Kidney epithelial cell (primary cell): ENCODE measurements at regions not wholly inside any gene's neighbourhood (a gene's known extent, or its start where the extent isn't known, plus 50 kb on each side); places are given as distances from the start of the nearest gene placed in this dataset.

Experiments used
- DNase-seq: peaks from one replicate; pipeline ENCODE4 v3.0.0-alpha.2; 2010; ENCODE audit warnings: low read depth
- H3K27me3 ChIP-seq: 2 replicates; pipeline ENCODE4 v1.6.0; 2011; ENCODE audit warnings: low read length; ENCODE audit not compliant: control insufficient read depth, insufficient read depth
- H3K36me3 ChIP-seq: 2 replicates; pipeline ENCODE4 v1.5.1; 2011; ENCODE audit warnings: low read length; ENCODE audit not compliant: control insufficient read depth, insufficient read depth
- H3K4me3 ChIP-seq: 2 replicates; pipeline ENCODE4 v1.5.1; 2011; ENCODE audit warnings: low read depth, mild to moderate bottlenecking, control low read depth, low read length
- TF ChIP-seq, protein P1 (sequence below): IDR thresholded peaks from 2 replicates; pipeline ENCODE4 v1.5.1; 2011; ENCODE audit warnings: mild to moderate bottlenecking, moderate library complexity, low read length, control low read depth, inconsistent platforms; ENCODE audit not compliant: insufficient read depth, poor library complexity, severe bottlenecking

DNA sequence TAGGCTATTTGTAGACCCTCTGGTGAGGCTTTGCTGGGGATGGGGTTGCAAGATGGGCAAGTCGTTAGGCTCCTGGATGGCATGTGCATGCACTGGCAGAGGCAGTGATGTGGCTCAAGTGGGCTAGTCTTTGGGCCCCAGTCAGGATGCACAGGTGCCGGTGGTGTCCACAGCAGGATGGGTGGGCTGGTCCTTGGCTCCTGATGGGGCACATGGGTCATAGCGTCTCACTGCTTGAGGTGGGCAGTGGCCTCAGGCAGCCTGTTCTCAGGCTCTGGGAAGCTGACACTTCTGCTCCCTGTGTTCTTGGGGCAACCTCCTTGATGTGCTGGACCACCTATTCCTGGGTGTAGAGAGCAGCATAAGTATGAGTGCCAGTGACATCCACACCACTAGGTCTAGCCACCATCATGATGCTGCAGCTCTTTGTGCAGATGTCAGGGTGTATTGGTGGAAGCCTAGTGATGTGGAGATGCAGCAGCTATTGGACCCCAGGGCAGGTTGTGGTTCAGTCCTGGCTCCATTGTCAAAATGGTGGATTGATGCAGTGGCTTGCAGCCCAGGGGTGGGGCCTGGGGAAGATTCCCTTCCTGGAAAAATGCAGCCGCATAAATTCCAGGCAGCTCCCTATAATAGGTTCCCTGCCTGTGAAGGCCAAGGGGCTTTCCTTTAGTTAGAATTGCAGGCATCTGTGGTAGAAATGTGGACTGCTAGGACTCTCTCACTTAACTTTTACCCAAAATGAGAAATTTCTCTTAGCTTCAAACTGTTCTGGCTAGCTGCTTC, 742.5 kb upstream of the MDGA2 start:
- no peak for DNase-seq
- H3K36me3 ChIP-seq, result no peaks in the 10 kb centered on the region
- TF ChIP-seq, protein P1, sequence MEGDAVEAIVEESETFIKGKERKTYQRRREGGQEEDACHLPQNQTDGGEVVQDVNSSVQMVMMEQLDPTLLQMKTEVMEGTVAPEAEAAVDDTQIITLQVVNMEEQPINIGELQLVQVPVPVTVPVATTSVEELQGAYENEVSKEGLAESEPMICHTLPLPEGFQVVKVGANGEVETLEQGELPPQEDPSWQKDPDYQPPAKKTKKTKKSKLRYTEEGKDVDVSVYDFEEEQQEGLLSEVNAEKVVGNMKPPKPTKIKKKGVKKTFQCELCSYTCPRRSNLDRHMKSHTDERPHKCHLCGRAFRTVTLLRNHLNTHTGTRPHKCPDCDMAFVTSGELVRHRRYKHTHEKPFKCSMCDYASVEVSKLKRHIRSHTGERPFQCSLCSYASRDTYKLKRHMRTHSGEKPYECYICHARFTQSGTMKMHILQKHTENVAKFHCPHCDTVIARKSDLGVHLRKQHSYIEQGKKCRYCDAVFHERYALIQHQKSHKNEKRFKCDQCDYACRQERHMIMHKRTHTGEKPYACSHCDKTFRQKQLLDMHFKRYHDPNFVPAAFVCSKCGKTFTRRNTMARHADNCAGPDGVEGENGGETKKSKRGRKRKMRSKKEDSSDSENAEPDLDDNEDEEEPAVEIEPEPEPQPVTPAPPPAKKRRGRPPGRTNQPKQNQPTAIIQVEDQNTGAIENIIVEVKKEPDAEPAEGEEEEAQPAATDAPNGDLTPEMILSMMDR, result no peak
- H3K4me3 ChIP-seq, result no peak overlapping the region
- H3K27me3 ChIP-seq, result no peaks in the 10 kb centered on the region

DNA sequence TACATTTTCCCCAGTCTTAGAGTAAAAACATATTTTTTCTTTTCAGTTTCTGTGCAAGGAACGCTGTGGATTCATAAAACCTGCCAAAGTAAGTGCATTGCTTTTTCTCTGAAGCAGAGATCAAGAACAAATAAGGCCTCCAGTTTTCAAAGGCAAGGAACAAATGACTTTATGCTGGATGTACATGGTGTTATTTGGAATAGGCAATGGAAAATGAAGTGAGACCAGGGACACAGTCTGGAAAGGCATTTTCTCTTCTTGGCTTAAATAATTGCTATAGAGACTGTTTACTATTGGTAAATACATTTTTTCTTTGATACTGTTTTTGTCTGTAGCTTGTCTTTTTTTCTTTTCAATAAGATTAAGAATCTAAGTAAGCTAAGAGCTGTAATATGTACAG, 725.9 kb upstream of the MDGA2 start:
- Histone ChIP-seq H3K36me3 (no peaks in the 10 kb centered on the region), H3K27me3 (no peaks in the 10 kb centered on the region), H3K4me3 (no peak overlapping the region)
- no peak for DNase-seq
- TF ChIP-seq, protein P1, result no peak

DNA sequence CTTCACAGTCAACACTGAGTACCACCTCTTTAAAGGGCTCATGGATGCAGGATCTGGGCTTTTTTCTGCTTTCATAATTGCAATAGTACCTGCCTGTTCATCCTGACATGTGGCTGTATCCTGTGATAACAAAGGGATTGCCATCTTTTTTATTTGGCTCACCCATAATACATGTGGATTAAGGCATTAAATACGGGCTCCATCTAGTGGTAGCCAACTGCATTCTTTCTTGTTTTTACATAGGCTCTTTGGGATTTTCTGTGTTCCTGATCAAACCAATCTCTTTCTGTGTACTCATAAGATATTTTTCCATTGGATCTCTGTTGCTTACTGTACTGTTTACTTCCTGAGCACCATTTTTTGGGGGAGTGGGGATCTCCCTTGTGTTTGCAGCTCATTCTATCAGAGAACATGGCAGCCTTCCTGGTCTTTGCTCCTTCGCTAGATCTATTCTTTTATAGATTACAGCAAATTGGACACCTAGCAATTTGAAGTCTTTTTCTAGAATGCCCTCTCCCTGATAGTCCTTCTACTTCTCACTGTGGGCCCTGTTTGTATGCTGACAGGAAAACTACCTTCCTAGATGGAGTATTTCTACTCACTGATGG, 723.4 kb upstream of the MDGA2 start:
- no peaks in the 10 kb centered on the region for H3K36me3 ChIP-seq
- no peaks in the 10 kb centered on the region for H3K27me3 ChIP-seq
- TF ChIP-seq, protein P1, result peak; percentile 75
- H3K4me3 ChIP-seq, result no peak overlapping the region
- DNase-seq, result no peak

DNA sequence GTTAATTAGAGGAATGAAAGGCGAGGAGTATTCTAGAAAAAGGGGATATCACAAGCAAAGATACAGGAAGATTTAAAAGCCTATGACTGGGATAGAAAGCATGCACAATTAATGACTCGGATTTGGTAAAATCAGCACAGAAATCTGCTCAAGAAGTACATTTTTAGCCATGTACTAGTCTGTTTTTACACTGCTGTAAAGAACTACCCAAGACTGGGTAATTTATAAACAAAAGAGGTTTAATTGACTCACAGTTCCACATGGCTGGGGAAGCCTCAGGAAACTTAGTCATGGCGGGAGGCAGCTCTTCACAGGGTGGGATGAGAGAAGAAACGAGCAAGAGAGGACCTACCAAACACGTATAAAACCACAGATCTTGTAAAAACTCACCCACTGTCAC, 716.3 kb upstream of the MDGA2 start:
- Histone ChIP-seq H3K36me3 (no peaks in the 10 kb centered on the region), H3K27me3 (no peaks in the 10 kb centered on the region), H3K4me3 (no peak overlapping the region)
- no peak for DNase-seq
- TF ChIP-seq, protein P1, result no peak

DNA sequence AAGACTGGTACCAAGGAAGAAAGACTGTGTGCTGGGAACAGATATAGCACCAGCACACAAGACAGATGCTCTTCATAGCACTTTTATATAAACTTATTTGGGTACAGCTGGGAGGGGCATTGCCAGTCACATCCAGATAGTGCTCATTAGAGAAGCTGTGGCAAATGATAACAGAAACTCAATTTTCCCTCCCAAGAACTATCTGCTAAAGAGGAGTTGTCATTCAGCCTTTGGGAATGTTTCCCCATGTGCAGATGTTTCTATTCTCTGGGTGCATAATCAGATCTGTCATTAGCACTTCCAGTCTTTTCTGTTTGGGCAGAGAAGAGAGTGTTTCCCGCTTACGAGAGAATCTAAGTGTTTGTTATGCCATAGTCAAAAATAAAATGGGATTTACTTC, 714.9 kb upstream of the MDGA2 start:
- no peak for DNase-seq
- Histone ChIP-seq H3K4me3 (no peak overlapping the region), H3K36me3 (no peaks in the 10 kb centered on the region), H3K27me3 (no peaks in the 10 kb centered on the region)
- TF ChIP-seq, protein P1, result no peak
